ENCODE measurements at regions not wholly inside any gene's neighbourhood (a gene's known extent, or its start where the extent isn't known, plus 50 kb on each side); places are given as distances from the start of the nearest gene placed in this dataset.
"Not testable (repeated sequence)": the region's sequence is repeated elsewhere in the genome, so short reads cannot be mapped to it uniquely, and the experiment has no call there.

GRCh38 chr1:38667626-38668025 is 191.9 kb downstream of the RRAGC start:
- no peak for DNase-seq (ENCODE audit: low spot score)

GRCh38 chr1:38662126-38662525 is 197.4 kb downstream of the RRAGC start:
- no peak for DNase-seq (ENCODE audit: low spot score)

- DNase-seq (ENCODE audit: low spot score), result no peak
Measured at GRCh38 chr1:38658883-38659282, 200.7 kb downstream of the RRAGC start.

- no peak for DNase-seq (ENCODE audit: low spot score)
Measured at GRCh38 chr1:38657873-38658272, 201.7 kb downstream of the RRAGC start.

DNA sequence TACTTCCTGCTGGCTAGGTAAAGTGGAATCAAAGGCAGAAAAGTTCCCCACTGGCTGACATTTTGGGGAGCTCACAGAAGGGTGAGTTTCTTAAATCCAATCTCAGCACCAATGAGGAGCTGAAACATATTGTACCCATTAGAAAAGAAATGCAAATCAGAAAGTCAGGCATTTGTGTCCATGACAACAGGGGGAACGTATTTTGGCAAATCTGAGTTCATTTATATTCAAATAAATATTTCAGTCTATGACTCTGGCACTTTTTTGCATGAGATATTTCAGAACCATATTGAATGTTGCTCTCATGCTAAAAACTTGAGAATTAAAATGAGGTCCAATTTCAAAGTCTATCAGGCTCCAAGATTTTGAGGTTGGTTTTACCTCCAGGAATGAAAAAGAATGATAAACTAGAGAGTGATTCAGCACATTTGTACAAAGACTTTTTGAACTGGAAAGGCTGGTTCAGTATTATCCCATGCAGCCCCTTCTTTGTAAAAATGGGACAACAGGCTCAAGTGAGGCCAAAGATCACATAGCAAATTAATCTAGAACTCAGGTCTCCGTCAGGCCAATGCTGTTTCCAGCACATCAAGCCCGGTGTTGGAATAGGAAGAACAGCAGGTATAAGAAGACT is 202.2 kb downstream of the RRAGC start:
- DNase-seq (ENCODE audit: low spot score), result no peak

DNA sequence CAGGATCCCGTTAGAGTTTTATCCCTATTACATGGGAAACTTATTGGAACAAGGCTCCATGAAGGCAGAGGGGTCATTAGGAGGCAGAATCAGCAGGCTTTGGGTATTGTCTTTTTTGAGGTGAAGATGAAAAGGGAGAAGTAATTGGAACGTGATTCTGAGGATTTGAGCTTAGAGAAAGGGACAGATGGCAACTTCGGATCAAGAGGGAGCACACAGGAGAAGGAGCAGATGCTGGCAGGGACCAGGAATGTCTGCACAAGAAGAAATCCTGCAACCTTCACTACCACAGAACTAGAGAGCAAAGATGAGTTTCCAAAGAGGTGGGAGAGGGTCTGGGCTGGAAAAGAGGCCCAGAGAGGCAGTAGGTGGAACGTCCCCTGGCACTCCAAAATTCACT is 202.8 kb downstream of the RRAGC start:
- DNase-seq (ENCODE audit: low spot score), result no peak

- no peak for DNase-seq (ENCODE audit: low spot score)
Measured at GRCh38 chr1:38652217-38652616, 207.4 kb downstream of the RRAGC start.

DNA sequence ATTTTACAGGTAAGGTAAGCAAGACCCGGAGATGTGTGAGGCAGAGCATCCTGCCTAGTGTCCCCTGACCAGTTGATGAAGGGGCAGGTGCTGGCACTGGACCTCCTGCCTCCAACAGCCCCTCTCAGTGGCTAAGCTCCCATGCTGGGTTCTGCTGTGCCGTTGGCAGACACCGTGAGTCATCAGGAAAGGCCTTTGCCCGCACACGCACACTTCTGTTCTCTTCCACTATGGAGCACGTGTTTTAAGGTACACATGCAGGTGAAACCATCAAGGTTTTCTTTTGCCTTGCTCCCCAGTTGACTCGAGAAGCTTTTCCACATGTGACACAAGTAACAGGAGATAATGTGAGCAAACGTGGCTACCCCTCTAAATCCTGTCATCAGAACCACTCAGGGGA is 207.9 kb downstream of the RRAGC start:
- DNase-seq (ENCODE audit: low spot score), result no peak

DNA sequence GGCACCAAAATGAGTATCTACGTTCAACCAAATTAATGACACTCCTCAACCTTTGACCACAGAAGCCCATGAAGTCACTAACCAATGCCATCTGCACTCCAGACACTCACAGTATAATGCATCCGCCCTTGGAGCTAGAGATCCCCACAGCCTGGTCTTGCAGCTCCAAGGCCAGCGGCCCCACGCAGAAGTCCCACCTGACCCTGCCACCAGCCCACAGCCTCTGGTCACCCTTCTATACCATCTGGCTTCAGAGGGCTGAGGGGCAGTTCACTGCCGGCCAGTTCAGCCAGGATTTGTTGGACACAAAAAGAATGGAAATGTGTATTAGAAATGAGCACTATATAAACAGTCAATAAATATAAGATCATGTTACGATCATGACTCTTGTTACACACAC is 211.2 kb downstream of the RRAGC start:
- DNase-seq (ENCODE audit: low spot score), result no peak

DNA sequence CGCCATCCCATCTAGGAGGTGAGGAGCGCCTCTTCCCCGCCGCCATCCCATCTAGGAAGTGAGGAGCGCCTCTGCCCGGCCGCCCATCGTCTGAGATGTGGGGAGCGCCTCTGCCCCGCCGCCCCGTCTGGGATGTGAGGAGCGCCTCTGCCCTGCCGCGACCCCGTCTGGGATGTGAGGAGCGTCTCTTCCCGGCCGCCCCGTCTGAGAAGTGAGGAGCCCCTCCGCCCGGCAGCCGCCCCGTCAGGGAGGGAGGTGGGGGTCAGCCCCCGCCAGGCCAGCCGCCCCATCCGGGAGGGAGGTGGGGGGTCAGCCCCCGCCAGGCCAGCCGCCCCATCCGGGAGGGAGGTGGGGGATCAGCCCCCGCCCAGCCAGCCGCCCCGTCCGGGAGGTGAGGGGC is 212.2 kb downstream of the RRAGC start:
- not testable (repeated sequence) for DNase-seq (ENCODE audit: low spot score)

GRCh38 chr1:38644092-38644491 is 215.5 kb downstream of the RRAGC start:
- no peak for DNase-seq (ENCODE audit: low spot score)

- no peak for DNase-seq (ENCODE audit: low spot score)
Measured at GRCh38 chr1:38641661-38642060, 217.9 kb downstream of the RRAGC start.

GRCh38 chr1:38640371-38640770 is 219.2 kb downstream of the RRAGC start:
- DNase-seq (ENCODE audit: low spot score), result no peak

GRCh38 chr1:38628241-38628640 is 231.3 kb downstream of the RRAGC start:
- DNase-seq (ENCODE audit: low spot score), result no peak

- DNase-seq (ENCODE audit: low spot score), result no peak
Measured at GRCh38 chr1:38625939-38626338, 233.6 kb downstream of the RRAGC start.

DNA sequence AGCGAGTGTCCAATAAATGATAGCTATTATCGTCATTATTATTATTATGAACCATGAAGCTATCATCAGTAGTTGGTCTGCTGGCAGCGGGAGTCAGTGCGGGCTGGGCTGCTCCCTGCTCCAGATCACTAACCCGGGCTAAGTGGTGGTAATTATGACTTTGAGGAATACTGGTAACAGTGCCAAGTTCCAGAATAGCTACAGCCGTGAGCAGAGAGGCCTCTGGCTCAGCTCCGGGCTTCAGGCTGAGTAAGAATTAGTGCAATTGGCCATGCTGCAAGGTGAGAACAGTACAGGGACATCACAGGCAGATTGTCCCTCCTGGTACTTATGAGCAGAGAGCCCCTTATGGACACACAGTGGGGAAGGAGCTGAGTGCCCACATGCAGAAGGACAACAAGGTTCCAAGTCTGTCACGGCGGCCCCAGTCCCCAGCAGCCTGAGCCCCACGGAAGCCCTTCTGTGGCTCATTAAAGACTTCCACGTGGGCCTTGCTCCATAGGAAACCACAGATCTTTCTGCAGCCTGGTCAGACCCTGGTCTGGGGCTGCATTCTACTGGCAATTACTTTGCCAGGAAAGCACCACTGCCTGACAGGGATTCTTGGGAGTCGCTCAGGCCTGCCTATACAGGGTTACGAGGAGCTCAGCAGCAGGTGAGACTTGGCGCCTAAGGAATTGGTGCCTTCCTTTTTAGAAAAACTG is 235.1 kb downstream of the RRAGC start:
- no peak for DNase-seq (ENCODE audit: low spot score)

DNA sequence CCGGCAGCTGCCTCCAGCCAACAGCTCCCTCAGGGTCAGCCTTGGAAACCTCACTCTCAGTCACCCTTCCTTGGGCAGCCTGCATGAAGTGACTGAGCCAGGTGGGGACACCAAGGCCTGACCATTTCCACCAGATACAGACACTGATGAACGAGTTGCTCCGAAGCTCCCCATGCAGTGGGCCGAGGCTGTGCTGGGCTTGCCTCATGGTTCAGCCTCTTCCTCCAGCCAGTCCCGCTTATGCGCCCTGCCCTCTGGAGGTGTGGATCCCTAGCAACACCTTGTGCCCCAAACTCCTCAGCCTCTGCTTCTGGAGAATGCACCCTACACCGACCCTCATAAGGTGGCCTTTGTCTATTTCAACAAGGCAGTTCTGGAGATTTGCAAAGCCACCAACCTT is 236.0 kb downstream of the RRAGC start:
- DNase-seq (ENCODE audit: low spot score), result no peak

- DNase-seq (ENCODE audit: low spot score), result no peak
Measured at GRCh38 chr1:38622197-38622596, 237.4 kb downstream of the RRAGC start.

- no peak for DNase-seq (ENCODE audit: low spot score)
Measured at GRCh38 chr1:38616846-38617245, 242.7 kb downstream of the RRAGC start.

DNA sequence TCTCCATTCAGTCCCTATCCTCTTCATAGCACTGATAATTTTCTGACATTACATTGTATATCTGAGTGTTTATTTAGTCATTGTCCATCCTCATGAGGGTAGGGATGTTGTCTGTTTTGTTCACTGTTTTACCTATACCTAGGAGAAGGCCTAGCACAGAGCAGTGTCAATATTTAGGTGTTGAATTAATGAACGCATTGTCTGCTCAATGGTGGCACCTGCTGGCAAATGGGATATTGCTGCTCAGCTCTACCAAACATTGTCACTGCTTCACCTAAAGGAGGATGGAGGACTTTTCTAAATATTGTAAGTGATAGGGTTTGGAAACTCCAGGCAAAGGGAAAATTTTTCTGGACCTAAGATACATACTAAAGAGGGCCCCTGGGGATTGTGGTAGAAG is 243.9 kb downstream of the RRAGC start:
- DNase-seq (ENCODE audit: low spot score), result no peak

DNA sequence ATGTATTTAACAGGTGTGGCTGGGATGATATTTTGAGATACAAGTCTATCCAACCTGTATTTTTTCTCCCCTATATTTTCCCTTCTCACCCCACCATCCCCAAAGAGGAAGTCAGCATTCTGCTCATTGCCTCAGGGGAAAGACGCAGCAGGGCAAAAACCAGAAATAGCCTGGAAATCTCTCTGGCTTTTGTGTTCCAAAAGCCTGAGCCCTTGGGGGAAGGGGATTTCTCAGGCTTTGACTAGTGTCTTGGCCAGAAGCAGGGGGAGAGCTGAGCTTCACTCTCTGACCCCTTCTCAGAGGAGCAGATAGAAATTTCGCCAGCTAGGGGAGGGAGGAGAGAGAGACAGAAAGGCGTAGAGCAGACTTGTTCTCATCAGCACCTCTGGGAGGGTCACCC is 244.7 kb downstream of the RRAGC start:
- no peak for DNase-seq (ENCODE audit: low spot score)

- DNase-seq (ENCODE audit: low spot score), result no peak
Measured at GRCh38 chr1:38613996-38614395, 245.6 kb downstream of the RRAGC start.

- DNase-seq (ENCODE audit: low spot score), result no peak
Measured at GRCh38 chr1:38612951-38613350, 246.6 kb downstream of the RRAGC start.

GRCh38 chr1:38611664-38612211 is 247.8 kb downstream of the RRAGC start:
- DNase-seq (ENCODE audit: low spot score), result no peak

Measured in AG08396 (cell line).